ENCODE measurements at regions not wholly inside any gene's neighbourhood (a gene's known extent, or its start where the extent isn't known, plus 50 kb on each side); places are given as distances from the start of the nearest gene placed in this dataset.

- no peak overlapping the region for H3K4me2 ChIP-seq (ENCODE audit: control insufficient read depth, extremely low read depth, insufficient read depth, low read depth, low read length)
- no peaks in the 10 kb centered on the region for H3K9me3 ChIP-seq (ENCODE audit: control insufficient read depth, low read depth, low read length)
- H2AFZ ChIP-seq (ENCODE audit: control insufficient read depth, low read length): no peak overlapping the region
- no peaks in the 10 kb centered on the region for H3K27me3 ChIP-seq (ENCODE audit: control insufficient read depth, extremely low read depth, insufficient read depth, low read length)
- dilution Hi-C loops (cut with MboI; ENCODE audit: extremely low pct_ligation_motif_present, low sequenced_read_pairs): no loop called here
- no peak for DNase-seq (ENCODE audit: low read depth, low spot score)
- H3K4me1 ChIP-seq (ENCODE audit: control insufficient read depth, extremely low read depth, insufficient read depth, low read length): no peaks in the 10 kb centered on the region
- H3K9ac ChIP-seq (ENCODE audit: control insufficient read depth, extremely low read depth, insufficient read depth, low read length): no peak overlapping the region
- FAIRE-seq: no peak
- H3K4me3 ChIP-seq (ENCODE audit: control insufficient read depth in 2 of 3, extremely low read depth in 1 of 3, insufficient read depth in 2 of 3, low read depth in 1 of 3, low read length in 3 of 3): no peak overlapping the region
- H4K20me1 ChIP-seq (ENCODE audit: control insufficient read depth, extremely low read depth, insufficient read depth, low read length): no peaks in the 10 kb centered on the region
- TF ChIP-seq, protein P1, sequence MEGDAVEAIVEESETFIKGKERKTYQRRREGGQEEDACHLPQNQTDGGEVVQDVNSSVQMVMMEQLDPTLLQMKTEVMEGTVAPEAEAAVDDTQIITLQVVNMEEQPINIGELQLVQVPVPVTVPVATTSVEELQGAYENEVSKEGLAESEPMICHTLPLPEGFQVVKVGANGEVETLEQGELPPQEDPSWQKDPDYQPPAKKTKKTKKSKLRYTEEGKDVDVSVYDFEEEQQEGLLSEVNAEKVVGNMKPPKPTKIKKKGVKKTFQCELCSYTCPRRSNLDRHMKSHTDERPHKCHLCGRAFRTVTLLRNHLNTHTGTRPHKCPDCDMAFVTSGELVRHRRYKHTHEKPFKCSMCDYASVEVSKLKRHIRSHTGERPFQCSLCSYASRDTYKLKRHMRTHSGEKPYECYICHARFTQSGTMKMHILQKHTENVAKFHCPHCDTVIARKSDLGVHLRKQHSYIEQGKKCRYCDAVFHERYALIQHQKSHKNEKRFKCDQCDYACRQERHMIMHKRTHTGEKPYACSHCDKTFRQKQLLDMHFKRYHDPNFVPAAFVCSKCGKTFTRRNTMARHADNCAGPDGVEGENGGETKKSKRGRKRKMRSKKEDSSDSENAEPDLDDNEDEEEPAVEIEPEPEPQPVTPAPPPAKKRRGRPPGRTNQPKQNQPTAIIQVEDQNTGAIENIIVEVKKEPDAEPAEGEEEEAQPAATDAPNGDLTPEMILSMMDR (optimal IDR thresholded peaks at IDR 0.05 in 1 of 3, IDR thresholded peaks at IDR 0.05 in 1 of 3, conservative IDR thresholded peaks at IDR 0.05 in 1 of 3; ENCODE audit: extremely low read depth in 1 of 3, insufficient read depth in 2 of 3, low read length in 3 of 3): no peak
- TF ChIP-seq EZH2 (IDR thresholded peaks at IDR 0.05; ENCODE audit: low read length): no peak
- H3K9me1 ChIP-seq (ENCODE audit: control insufficient read depth, extremely low read depth, insufficient read depth, low read length): no peaks in the 10 kb centered on the region
- H3K27ac ChIP-seq (ENCODE audit: control insufficient read depth, insufficient read depth, low read length): no peak overlapping the region
- no peaks in the 10 kb centered on the region for H3K79me2 ChIP-seq (ENCODE audit: control insufficient read depth, insufficient read depth, low read length)
- no peaks in the 10 kb centered on the region for H3K36me3 ChIP-seq (ENCODE audit: control insufficient read depth in 2 of 2, extremely low read depth in 1 of 2, insufficient read depth in 2 of 2, low read length in 2 of 2)
These were observed 631.6 kb downstream of the TECRL start for GRCh38 chr4:63777601-63778000.

GRCh38 chr4:63764400-63764799, 644.9 kb downstream of the TECRL start:
- no peaks in the 10 kb centered on the region for H4K20me1 ChIP-seq (ENCODE audit: control insufficient read depth, extremely low read depth, insufficient read depth, low read length)
- H3K4me1 ChIP-seq (ENCODE audit: control insufficient read depth, extremely low read depth, insufficient read depth, low read length): no peaks in the 10 kb centered on the region
- H3K9me3 ChIP-seq (ENCODE audit: control insufficient read depth, low read depth, low read length): no peaks in the 10 kb centered on the region
- no peaks in the 10 kb centered on the region for H3K36me3 ChIP-seq (ENCODE audit: control insufficient read depth in 2 of 2, extremely low read depth in 1 of 2, insufficient read depth in 2 of 2, low read length in 2 of 2)
- TF ChIP-seq, protein P1 (optimal IDR thresholded peaks at IDR 0.05 in 1 of 3, IDR thresholded peaks at IDR 0.05 in 1 of 3, conservative IDR thresholded peaks at IDR 0.05 in 1 of 3; ENCODE audit: extremely low read depth in 1 of 3, insufficient read depth in 2 of 3, low read length in 3 of 3): no peak
- no peak for TF ChIP-seq EZH2 (IDR thresholded peaks at IDR 0.05; ENCODE audit: low read length)
- no peak overlapping the region for H3K4me3 ChIP-seq (ENCODE audit: control insufficient read depth in 2 of 3, extremely low read depth in 1 of 3, insufficient read depth in 2 of 3, low read depth in 1 of 3, low read length in 3 of 3)
- dilution Hi-C loops (cut with MboI; ENCODE audit: extremely low pct_ligation_motif_present, low sequenced_read_pairs): no loop called here
- no peak overlapping the region for H3K4me2 ChIP-seq (ENCODE audit: control insufficient read depth, extremely low read depth, insufficient read depth, low read depth, low read length)
- no peak for FAIRE-seq
- no peaks in the 10 kb centered on the region for H3K9me1 ChIP-seq (ENCODE audit: control insufficient read depth, extremely low read depth, insufficient read depth, low read length)
- no peak for DNase-seq (ENCODE audit: low read depth, low spot score)
- no peak overlapping the region for H3K27ac ChIP-seq (ENCODE audit: control insufficient read depth, insufficient read depth, low read length)
- no peak overlapping the region for H2AFZ ChIP-seq (ENCODE audit: control insufficient read depth, low read length)
- no peak overlapping the region for H3K9ac ChIP-seq (ENCODE audit: control insufficient read depth, extremely low read depth, insufficient read depth, low read length)
- no peaks in the 10 kb centered on the region for H3K79me2 ChIP-seq (ENCODE audit: control insufficient read depth, insufficient read depth, low read length)
- H3K27me3 ChIP-seq (ENCODE audit: control insufficient read depth, extremely low read depth, insufficient read depth, low read length): no peaks in the 10 kb centered on the region

Data from keratinocyte (primary cell).